ENCODE measurements at regions not wholly inside any gene's neighbourhood (a gene's known extent, or its start where the extent isn't known, plus 50 kb on each side); places are given as distances from the start of the nearest gene placed in this dataset.

DNA sequence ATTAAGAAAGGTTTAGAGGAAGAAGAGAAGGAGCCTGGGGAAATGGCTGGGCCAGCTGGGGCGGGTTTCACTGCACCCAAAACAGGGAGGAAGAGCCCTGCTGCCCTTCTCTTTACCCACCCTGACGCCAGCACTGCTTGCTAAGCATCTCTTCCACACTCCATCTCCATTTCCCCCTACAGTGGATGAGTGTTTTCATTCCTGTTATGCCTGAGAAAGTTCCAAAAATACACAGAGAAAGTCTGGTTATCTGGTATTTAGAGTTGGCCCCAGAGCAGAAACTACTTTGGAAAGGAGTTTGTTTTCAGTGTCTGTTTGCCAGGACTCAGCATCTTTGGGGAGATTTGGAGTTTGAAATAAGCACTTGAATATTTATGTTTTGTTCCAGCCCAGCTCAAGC lies 451.0 kb downstream of the SLC4A3 start:
- DNase-seq, result no peak
- no peaks in the 10 kb centered on the region for H3K36me3 ChIP-seq
- H3K9me3 ChIP-seq, result no peaks in the 10 kb centered on the region
- no peaks in the 10 kb centered on the region for H3K4me1 ChIP-seq
- WGBS, 2 donors (ENCODE audit: low coverage in 1 of 2), result 54 to 100% methylated on average over 1 to 2 of the region's 2 CpGs
- intact Hi-C loops (cut with DNase I; ENCODE audit: low total_unique reads) (no loop called here), in situ Hi-C loops (cut with MboI; ENCODE audit: low pct_ligation_motif_present in 1 of 4, low pct_unique_long_range_greater_than_20kb in 1 of 4, low sequenced_read_pairs in 3 of 4) (no loop called here)
- no peak overlapping the region for H3K4me3 ChIP-seq
- H3K27ac ChIP-seq, result no peak overlapping the region
- H3K27me3 ChIP-seq, result no peaks in the 10 kb centered on the region
- TF ChIP-seq, protein P1, sequence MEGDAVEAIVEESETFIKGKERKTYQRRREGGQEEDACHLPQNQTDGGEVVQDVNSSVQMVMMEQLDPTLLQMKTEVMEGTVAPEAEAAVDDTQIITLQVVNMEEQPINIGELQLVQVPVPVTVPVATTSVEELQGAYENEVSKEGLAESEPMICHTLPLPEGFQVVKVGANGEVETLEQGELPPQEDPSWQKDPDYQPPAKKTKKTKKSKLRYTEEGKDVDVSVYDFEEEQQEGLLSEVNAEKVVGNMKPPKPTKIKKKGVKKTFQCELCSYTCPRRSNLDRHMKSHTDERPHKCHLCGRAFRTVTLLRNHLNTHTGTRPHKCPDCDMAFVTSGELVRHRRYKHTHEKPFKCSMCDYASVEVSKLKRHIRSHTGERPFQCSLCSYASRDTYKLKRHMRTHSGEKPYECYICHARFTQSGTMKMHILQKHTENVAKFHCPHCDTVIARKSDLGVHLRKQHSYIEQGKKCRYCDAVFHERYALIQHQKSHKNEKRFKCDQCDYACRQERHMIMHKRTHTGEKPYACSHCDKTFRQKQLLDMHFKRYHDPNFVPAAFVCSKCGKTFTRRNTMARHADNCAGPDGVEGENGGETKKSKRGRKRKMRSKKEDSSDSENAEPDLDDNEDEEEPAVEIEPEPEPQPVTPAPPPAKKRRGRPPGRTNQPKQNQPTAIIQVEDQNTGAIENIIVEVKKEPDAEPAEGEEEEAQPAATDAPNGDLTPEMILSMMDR (IDR thresholded peaks at IDR 0.05), result no peak
- TF ChIP-seq POLR2AphosphoS5 (IDR thresholded peaks at IDR 0.05) (no peak), EP300 (IDR thresholded peaks at IDR 0.05; ENCODE audit: low read depth) (no peak), POLR2A (IDR thresholded peaks at IDR 0.05) (no peak)

DNA sequence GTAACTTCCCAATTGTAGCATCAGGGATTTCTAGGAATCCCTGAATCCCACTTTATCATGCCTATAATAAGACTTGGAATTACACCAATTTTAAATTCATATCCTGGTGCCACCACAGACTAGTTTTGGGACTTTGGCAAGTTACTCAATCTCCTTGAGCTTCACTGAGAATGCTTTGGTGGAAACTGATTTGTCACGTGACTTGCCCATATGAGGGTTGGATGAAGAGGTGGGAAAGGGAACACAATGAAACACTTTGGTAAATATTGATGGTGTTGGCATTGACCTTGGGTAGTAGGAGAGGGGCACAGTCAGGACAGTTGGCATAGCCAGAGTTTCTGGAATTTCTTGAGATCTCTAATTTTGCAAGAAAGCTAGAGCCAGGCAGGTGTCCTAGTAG lies 452.2 kb downstream of the SLC4A3 start:
- H3K9me3 ChIP-seq, result no peaks in the 10 kb centered on the region
- H3K36me3 ChIP-seq, result no peaks in the 10 kb centered on the region
- no peaks in the 10 kb centered on the region for H3K4me1 ChIP-seq
- H3K27ac ChIP-seq, result no peak overlapping the region
- in situ Hi-C loops (cut with MboI; ENCODE audit: low pct_ligation_motif_present in 1 of 4, low pct_unique_long_range_greater_than_20kb in 1 of 4, low sequenced_read_pairs in 3 of 4), result no loop called here
- no peak for DNase-seq
- 80% methylated on average over 1 of the region's 1 CpG for WGBS, 2 donors (ENCODE audit: low coverage in 1 of 2)
- TF ChIP-seq, protein P1 (IDR thresholded peaks at IDR 0.05), result no peak
- TF ChIP-seq EP300 (IDR thresholded peaks at IDR 0.05; ENCODE audit: low read depth), result no peak
- TF ChIP-seq POLR2A (IDR thresholded peaks at IDR 0.05), result no peak
- no peak for TF ChIP-seq POLR2AphosphoS5 (IDR thresholded peaks at IDR 0.05)
- no peaks in the 10 kb centered on the region for H3K27me3 ChIP-seq
- intact Hi-C loops (cut with DNase I; ENCODE audit: low total_unique reads), result no loop called here
- H3K4me3 ChIP-seq, result no peak overlapping the region

DNA sequence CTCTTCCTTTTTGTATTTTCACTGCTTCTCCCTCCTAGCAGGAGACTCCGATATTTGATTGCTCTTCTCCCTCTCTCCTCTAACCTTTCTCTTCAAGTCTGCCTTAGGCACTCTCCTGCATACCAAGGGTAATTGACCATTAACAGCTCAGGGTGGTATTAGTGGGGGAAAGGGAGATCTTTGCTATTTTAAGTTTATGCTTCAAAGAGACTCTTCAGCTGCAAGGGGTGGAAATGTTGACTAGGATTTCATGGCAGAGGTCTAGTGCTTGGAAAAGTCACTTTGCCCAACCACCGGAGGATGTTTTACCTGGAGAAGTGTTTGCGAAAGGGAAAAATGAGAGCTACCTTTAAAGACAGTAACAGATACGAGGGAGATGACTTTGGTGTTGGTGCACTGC lies 453.7 kb downstream of the SLC4A3 start:
- in situ Hi-C loops (cut with MboI; ENCODE audit: low pct_ligation_motif_present in 1 of 4, low pct_unique_long_range_greater_than_20kb in 1 of 4, low sequenced_read_pairs in 3 of 4) (no loop called here), intact Hi-C loops (cut with DNase I; ENCODE audit: low total_unique reads) (no loop called here)
- DNase-seq, result no peak
- WGBS, 2 donors (ENCODE audit: low coverage in 1 of 2), result 79 to 84% methylated on average over 3 to 4 of the region's 4 CpGs
- H3K36me3 ChIP-seq, result no peaks in the 10 kb centered on the region
- no peaks in the 10 kb centered on the region for H3K4me1 ChIP-seq
- no peak overlapping the region for H3K27ac ChIP-seq
- H3K4me3 ChIP-seq, result no peak overlapping the region
- TF ChIP-seq, protein P1 (IDR thresholded peaks at IDR 0.05), result no peak
- TF ChIP-seq POLR2A (IDR thresholded peaks at IDR 0.05) (no peak), POLR2AphosphoS5 (IDR thresholded peaks at IDR 0.05) (no peak), EP300 (IDR thresholded peaks at IDR 0.05; ENCODE audit: low read depth) (no peak)
- no peaks in the 10 kb centered on the region for H3K9me3 ChIP-seq
- no peaks in the 10 kb centered on the region for H3K27me3 ChIP-seq

DNA sequence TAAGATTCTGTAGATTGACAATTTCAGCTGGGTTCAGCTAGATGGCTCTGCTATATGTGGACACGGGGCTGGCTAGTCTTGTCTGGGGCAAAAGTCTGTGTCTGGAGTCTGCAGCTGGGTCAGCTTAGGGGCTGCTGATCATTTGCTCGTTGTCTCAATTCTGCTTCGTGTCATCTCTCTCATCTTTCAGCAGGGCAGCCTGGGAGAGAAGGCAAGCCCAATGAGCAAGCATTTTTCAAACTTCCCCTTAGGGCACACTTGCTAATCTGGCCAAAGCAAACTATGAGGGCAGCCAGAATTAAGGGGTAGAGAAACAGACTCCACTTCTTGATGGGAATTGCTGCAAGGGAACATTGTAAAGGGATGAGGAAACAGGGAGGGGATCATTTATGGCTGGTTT lies 462.6 kb downstream of the SLC4A3 start:
- no peak overlapping the region for H3K27ac ChIP-seq
- intact Hi-C loops (cut with DNase I; ENCODE audit: low total_unique reads), result no loop called here
- H3K9me3 ChIP-seq, result no peaks in the 10 kb centered on the region
- H3K36me3 ChIP-seq, result no peaks in the 10 kb centered on the region
- WGBS, 2 donors (ENCODE audit: low coverage in 1 of 2), result 38 to 55% methylated on average over 2 to 3 of the region's 3 CpGs
- H3K4me3 ChIP-seq, result no peak overlapping the region
- TF ChIP-seq EP300 (IDR thresholded peaks at IDR 0.05; ENCODE audit: low read depth) (no peak), POLR2A (IDR thresholded peaks at IDR 0.05) (no peak), POLR2AphosphoS5 (IDR thresholded peaks at IDR 0.05) (no peak)
- in situ Hi-C loops (cut with MboI; ENCODE audit: low pct_ligation_motif_present in 1 of 4, low pct_unique_long_range_greater_than_20kb in 1 of 4, low sequenced_read_pairs in 3 of 4), result no loop called here
- H3K4me1 ChIP-seq, result no peaks in the 10 kb centered on the region
- no peaks in the 10 kb centered on the region for H3K27me3 ChIP-seq
- no peak for DNase-seq

DNA sequence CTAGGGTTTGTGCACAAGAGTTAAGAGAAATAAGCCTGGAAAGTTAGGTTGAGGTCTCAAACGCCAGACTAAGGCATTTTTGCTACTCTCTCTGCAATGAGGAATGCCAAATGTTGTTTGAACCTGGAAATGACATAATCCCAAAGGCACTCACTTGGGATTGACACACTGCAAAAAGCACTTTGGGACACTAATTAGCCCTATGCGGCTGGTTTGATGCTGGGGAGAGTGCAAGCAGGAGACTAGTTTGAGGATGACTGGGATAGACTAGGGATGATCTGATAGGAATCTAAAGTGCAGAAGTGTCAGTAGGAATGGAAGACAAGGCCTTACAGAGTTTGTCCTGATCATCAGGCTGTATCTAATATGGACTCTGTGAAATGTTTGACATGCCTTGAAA lies 469.0 kb downstream of the SLC4A3 start:
- H3K36me3 ChIP-seq, result no peaks in the 10 kb centered on the region
- no peaks in the 10 kb centered on the region for H3K9me3 ChIP-seq
- TF ChIP-seq, protein P1 (IDR thresholded peaks at IDR 0.05), result no peak
- TF ChIP-seq POLR2A (IDR thresholded peaks at IDR 0.05) (no peak), POLR2AphosphoS5 (IDR thresholded peaks at IDR 0.05) (no peak), EP300 (IDR thresholded peaks at IDR 0.05; ENCODE audit: low read depth) (no peak)
- WGBS, 2 donors (ENCODE audit: low coverage in 1 of 2), result 49% methylated on average over 2 of the region's 2 CpGs; no CpG with 5 or more reads in 1 of the 2 donors
- H3K4me3 ChIP-seq, result no peak overlapping the region
- DNase-seq, result no peak
- no peaks in the 10 kb centered on the region for H3K27me3 ChIP-seq
- in situ Hi-C loops (cut with MboI; ENCODE audit: low pct_ligation_motif_present in 1 of 4, low pct_unique_long_range_greater_than_20kb in 1 of 4, low sequenced_read_pairs in 3 of 4), result no loop called here
- intact Hi-C loops (cut with DNase I; ENCODE audit: low total_unique reads), result no loop called here
- no peaks in the 10 kb centered on the region for H3K4me1 ChIP-seq
- H3K27ac ChIP-seq, result no peak overlapping the region

Measured in transverse colon (tissue), 4 donors.